HepG2 (cell line): ENCODE measurements at regions not wholly inside any gene's neighbourhood (a gene's known extent, or its start where the extent isn't known, plus 50 kb on each side); places are given as distances from the start of the nearest gene placed in this dataset.

Experiments
- ATAC-seq: fragments of 200-7000 bp; cut with Tn5 transposase; 3 replicates; pipeline ENCODE4 v1.9.1; 2020; ENCODE audit warnings: mild to moderate bottlenecking, moderate library complexity
- BruUV-seq: library from RNA; stranded (reverse); fragments of 400-500 nt; replicated peaks from 2 replicates; lab custom pipeline; 2021; lab: Mats Ljungman, UMichigan
- CTCF ChIA-PET: fragments of 300-600 bp; formaldehyde crosslinking; extraction: SDS; loops from one replicate; lab custom pipeline; 2021; ENCODE audit warnings: low total read pairs, inconsistent platforms, low intra/inter-chr PET ratio; lab: Yijun Ruan, JAX
- POLR2A ChIA-PET: fragments of 350-600 bp; sonication (Branson Sonifier 250); formaldehyde crosslinking; loops from one replicate; lab custom pipeline; 2020; ENCODE audit warnings: antibody characterized with exemption, inconsistent platforms; lab: Yijun Ruan, JAX
- DNase-seq: peaks from one replicate; pipeline ENCODE4 v3.0.0-alpha.2; 2015; ENCODE audit warnings: low spot score
- FAIRE-seq: peaks from 3 replicates; lab custom pipeline; 2011; peaks lifted over from hg19 to GRCh38; lab: Jason Lieb, UNC
- H2AFZ ChIP-seq: one replicate; pipeline ENCODE4 v1.6.1; 2011; ENCODE audit warnings: low read length, inconsistent platforms
- H3K27ac ChIP-seq: fragments of 300-600 bp; 3 replicates; pipeline ENCODE4 v1.8.0; 2011; ENCODE audit warnings: mixed run types, mild to moderate bottlenecking, mixed read lengths, low read length, inconsistent platforms; ENCODE audit not compliant: insufficient read depth; ENCODE audit errors: extremely low read length
- H3K27me3 ChIP-seq, 2 experiments: fragments of 200-600 bp in 1 of 2; 2 replicates in 1 of 2; 3 replicates in 1 of 2; pipeline versions ENCODE4 v1.6.0 to v1.8.0; 2011; ENCODE audit warnings: low read length in 2 of 2, mild to moderate bottlenecking in 2 of 2, moderate library complexity in 2 of 2, inconsistent platforms in 1 of 2; ENCODE audit not compliant: insufficient read depth in 2 of 2, control insufficient read depth in 1 of 2
- H3K36me3 ChIP-seq, 2 experiments: fragments of 200-600 bp in 1 of 2; replicated peaks in 1 of 2; 2 replicates in 1 of 2; 3 replicates in 1 of 2; pipeline versions ENCODE4 v1.5.1 to v1.8.0; 2011; ENCODE audit warnings: low read length in 2 of 2, inconsistent platforms in 1 of 2; ENCODE audit not compliant: insufficient read depth in 2 of 2, control insufficient read depth in 1 of 2
- H3K4me1 ChIP-seq: 2 replicates; pipeline ENCODE4 v1.5.1; 2012; ENCODE audit warnings: low read length, inconsistent platforms; ENCODE audit not compliant: insufficient read depth
- H3K4me2 ChIP-seq: 2 replicates; pipeline ENCODE4 v1.6.0; 2011; ENCODE audit warnings: low read depth, low read length, inconsistent platforms
- H3K4me3 ChIP-seq, 3 experiments: fragments of 200-600 bp in 1 of 3; sonication (generic), shearing (Covaris generic) in 1 of 3; replicated peaks in 1 of 3; 2 replicates each; pipeline ENCODE4 v1.5.1; 2011 to 2016; ENCODE audit warnings: low read length in 3 of 3, inconsistent platforms in 2 of 3, low read depth in 2 of 3, mild to moderate bottlenecking in 2 of 3, control low read depth in 1 of 3, mixed read lengths in 1 of 3; ENCODE audit not compliant: insufficient read depth in 1 of 3
- H3K79me2 ChIP-seq: one replicate; pipeline ENCODE4 v1.6.1; 2011; ENCODE audit warnings: low read length, inconsistent platforms; ENCODE audit not compliant: insufficient read depth
- H3K9ac ChIP-seq: 2 replicates; pipeline ENCODE4 v1.6.0; 2011; ENCODE audit warnings: mild to moderate bottlenecking, low read depth, low read length, inconsistent platforms; ENCODE audit not compliant: insufficient read depth
- H3K9me3 ChIP-seq: 2 replicates; pipeline ENCODE4 v1.5.1; 2012; ENCODE audit warnings: mild to moderate bottlenecking, low read length
- H4K20me1 ChIP-seq: 2 replicates; pipeline ENCODE4 v1.6.0; 2011; ENCODE audit warnings: inconsistent platforms, mild to moderate bottlenecking, low read length, moderate library complexity; ENCODE audit not compliant: insufficient read depth
- CCAR2 ChIP-seq: fragments of 200-400 bp; formaldehyde crosslinking; optimal IDR thresholded peaks from 2 replicates; pipeline ENCODE3; 2018; ENCODE audit warnings: low read depth, mild to moderate bottlenecking, low read length, moderate library complexity
- CENPT ChIP-seq: sonication (generic); formaldehyde crosslinking; IDR thresholded peaks from 2 replicates; pipeline ENCODE4 v1.8.0; 2022; ENCODE audit warnings: low read depth, mild to moderate bottlenecking, moderate library complexity, missing genetic modification reagents
- ELF4 ChIP-seq: sonication (generic); formaldehyde crosslinking; IDR thresholded peaks from 2 replicates; pipeline ENCODE4 v1.5.0; 2020; ENCODE audit warnings: missing genetic modification reagents, mild to moderate bottlenecking, moderate library complexity, borderline replicate concordance
- GATAD2A ChIP-seq: IDR thresholded peaks from 2 replicates; pipeline ENCODE4 v1.6.1; 2016
- HHEX ChIP-seq: IDR thresholded peaks from 2 replicates; pipeline ENCODE4 v1.6.1; 2016; ENCODE audit warnings: control low read depth
- ZNF253 ChIP-seq: sonication (generic); formaldehyde crosslinking; IDR thresholded peaks from 2 replicates; pipeline ENCODE4 v1.8.0; 2022; ENCODE audit warnings: mild to moderate bottlenecking, missing genetic modification reagents, borderline replicate concordance
- ZNF652 ChIP-seq: IDR thresholded peaks from 2 replicates; pipeline ENCODE4 v1.6.1; 2016; ENCODE audit warnings: low read depth, borderline replicate concordance
- ZNF660 ChIP-seq: sonication (generic); formaldehyde crosslinking; IDR thresholded peaks from 2 replicates; pipeline ENCODE4 v1.5.1; 2020; ENCODE audit warnings: mild to moderate bottlenecking, low read depth, missing genetic modification reagents, borderline replicate concordance
- WGBS: methylation state at CpG from one replicate; pipeline ENCODE4 v1.1.6; 2017; ENCODE audit warnings: low lambda C conversion rate; 5-methylcytosine and 5-hydroxymethylcytosine counted together
- in situ Hi-C: cut with HindIII; loops from 2 replicates; pipeline ENCODE4 v1.10.0; 2017; ENCODE audit warnings: low pct_unique_long_range_greater_than_20kb; ENCODE audit not compliant: extremely low pct_ligation_motif_present
- intact Hi-C: fragments of 100-400 bp; cut with micrococcal nuclease; formaldehyde crosslinking; loops from one replicate; pipeline ENCODE4 v1.10.0; 2022; ENCODE audit not compliant: unreplicated experiment
- TF ChIP-seq, protein P1 (sequence below): sonication (generic); formaldehyde crosslinking; IDR thresholded peaks from 2 replicates; pipeline ENCODE4 v1.4.0; 2020; ENCODE audit warnings: mild to moderate bottlenecking, missing genetic modification reagents
- TF ChIP-seq, protein P2 (sequence below): sonication (generic); formaldehyde crosslinking; IDR thresholded peaks from 2 replicates; pipeline ENCODE4 v1.4.0; 2020; ENCODE audit warnings: missing genetic modification reagents
- TF ChIP-seq, protein P3 (sequence below): sonication (generic); formaldehyde crosslinking; IDR thresholded peaks from 2 replicates; pipeline ENCODE4 v1.8.0; 2022; ENCODE audit warnings: low read depth, missing genetic modification reagents
- TF ChIP-seq, protein P4 (sequence below): sonication (generic); formaldehyde crosslinking; IDR thresholded peaks from 2 replicates; pipeline ENCODE4 v1.4.0; 2020; ENCODE audit warnings: missing genetic modification reagents

DNA sequence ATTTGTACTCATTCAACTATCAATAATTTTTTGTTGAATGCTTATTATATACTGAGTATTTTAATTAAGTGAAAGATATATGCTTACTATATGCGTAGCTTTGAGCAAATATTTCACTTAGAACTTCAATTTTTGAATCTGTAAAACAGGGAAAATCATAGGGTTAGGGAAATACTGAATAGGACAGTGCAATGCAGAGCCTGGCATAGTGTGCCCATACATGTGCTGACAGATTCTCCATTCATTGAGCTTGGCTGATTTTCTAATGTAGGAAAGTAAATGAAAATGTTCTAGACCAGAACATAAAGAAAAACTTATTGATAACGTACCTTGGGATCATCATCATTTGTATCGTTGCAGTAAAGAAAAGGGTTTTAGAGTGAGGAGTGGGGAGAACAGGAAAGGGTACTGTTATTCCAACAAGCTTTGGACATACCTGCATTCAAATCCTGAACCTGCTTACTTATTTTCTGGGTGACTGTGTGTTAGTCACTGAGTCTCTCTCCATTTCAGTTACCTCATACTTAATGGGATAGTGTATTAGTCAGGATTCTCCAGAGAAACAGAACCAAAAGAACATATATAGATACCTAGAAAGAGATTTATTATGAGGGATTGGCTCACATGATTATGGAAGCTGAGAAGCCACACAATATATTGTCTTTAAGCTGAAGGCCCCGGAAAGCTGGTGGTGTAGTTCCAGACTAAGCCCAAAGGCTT is 436.4 kb downstream of the ADAMTS20 start:
- ChIA-PET CTCF (no interaction called here), POLR2A (no interaction called here)
- no peaks in the 10 kb centered on the region for H3K36me3 ChIP-seq
- no peaks in the 10 kb centered on the region for H3K4me1 ChIP-seq
- no peak overlapping the region for H3K27ac ChIP-seq
- intact Hi-C loops (no loop called here), in situ Hi-C loops (no loop called here)
- H4K20me1 ChIP-seq, result no peaks in the 10 kb centered on the region
- DNase-seq (no peak), ATAC-seq (no peak), FAIRE-seq (no peak)
- under 1% methylated on average over 4 of the region's 4 CpGs for WGBS
- BruUV-seq, result no TSS peak
- no peak overlapping the region for H3K4me2 ChIP-seq
- no peaks in the 10 kb centered on the region for H3K9me3 ChIP-seq
- H3K79me2 ChIP-seq, result no peaks in the 10 kb centered on the region
- no peak overlapping the region for H2AFZ ChIP-seq
- H3K9ac ChIP-seq, result no peak overlapping the region
- no peak overlapping the region for H3K4me3 ChIP-seq
- no peaks in the 10 kb centered on the region for H3K27me3 ChIP-seq
- TF ChIP-seq, protein P1, sequence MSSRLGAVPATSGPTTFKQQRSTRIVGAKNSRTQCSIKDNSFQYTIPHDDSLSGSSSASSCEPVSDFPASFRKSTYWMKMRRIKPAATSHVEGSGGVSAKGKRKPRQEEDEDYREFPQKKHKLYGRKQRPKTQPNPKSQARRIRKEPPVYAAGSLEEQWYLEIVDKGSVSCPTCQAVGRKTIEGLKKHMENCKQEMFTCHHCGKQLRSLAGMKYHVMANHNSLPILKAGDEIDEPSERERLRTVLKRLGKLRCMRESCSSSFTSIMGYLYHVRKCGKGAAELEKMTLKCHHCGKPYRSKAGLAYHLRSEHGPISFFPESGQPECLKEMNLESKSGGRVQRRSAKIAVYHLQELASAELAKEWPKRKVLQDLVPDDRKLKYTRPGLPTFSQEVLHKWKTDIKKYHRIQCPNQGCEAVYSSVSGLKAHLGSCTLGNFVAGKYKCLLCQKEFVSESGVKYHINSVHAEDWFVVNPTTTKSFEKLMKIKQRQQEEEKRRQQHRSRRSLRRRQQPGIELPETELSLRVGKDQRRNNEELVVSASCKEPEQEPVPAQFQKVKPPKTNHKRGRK (CRISPR knock-in tag), result no peak
- TF ChIP-seq CENPT (CRISPR knock-in tag) (no peak), HHEX (no peak), ZNF253 (CRISPR knock-in tag) (no peak), ELF4 (CRISPR knock-in tag) (no peak), ZNF660 (CRISPR knock-in tag) (no peak), GATAD2A (CRISPR knock-in tag) (no peak), ZNF652 (no peak), CCAR2 (no peak)
- TF ChIP-seq, protein P2, sequence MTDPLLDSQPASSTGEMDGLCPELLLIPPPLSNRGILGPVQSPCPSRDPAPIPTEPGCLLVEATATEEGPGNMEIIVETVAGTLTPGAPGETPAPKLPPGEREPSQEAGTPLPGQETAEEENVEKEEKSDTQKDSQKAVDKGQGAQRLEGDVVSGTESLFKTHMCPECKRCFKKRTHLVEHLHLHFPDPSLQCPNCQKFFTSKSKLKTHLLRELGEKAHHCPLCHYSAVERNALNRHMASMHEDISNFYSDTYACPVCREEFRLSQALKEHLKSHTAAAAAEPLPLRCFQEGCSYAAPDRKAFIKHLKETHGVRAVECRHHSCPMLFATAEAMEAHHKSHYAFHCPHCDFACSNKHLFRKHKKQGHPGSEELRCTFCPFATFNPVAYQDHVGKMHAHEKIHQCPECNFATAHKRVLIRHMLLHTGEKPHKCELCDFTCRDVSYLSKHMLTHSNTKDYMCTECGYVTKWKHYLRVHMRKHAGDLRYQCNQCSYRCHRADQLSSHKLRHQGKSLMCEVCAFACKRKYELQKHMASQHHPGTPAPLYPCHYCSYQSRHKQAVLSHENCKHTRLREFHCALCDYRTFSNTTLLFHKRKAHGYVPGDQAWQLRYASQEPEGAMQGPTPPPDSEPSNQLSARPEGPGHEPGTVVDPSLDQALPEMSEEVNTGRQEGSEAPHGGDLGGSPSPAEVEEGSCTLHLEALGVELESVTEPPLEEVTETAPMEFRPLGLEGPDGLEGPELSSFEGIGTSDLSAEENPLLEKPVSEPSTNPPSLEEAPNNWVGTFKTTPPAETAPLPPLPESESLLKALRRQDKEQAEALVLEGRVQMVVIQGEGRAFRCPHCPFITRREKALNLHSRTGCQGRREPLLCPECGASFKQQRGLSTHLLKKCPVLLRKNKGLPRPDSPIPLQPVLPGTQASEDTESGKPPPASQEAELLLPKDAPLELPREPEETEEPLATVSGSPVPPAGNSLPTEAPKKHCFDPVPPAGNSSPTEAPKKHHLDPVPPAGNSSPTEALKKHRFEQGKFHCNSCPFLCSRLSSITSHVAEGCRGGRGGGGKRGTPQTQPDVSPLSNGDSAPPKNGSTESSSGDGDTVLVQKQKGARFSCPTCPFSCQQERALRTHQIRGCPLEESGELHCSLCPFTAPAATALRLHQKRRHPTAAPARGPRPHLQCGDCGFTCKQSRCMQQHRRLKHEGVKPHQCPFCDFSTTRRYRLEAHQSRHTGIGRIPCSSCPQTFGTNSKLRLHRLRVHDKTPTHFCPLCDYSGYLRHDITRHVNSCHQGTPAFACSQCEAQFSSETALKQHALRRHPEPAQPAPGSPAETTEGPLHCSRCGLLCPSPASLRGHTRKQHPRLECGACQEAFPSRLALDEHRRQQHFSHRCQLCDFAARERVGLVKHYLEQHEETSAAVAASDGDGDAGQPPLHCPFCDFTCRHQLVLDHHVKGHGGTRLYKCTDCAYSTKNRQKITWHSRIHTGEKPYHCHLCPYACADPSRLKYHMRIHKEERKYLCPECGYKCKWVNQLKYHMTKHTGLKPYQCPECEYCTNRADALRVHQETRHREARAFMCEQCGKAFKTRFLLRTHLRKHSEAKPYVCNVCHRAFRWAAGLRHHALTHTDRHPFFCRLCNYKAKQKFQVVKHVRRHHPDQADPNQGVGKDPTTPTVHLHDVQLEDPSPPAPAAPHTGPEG, result no peak
- TF ChIP-seq, protein P3, sequence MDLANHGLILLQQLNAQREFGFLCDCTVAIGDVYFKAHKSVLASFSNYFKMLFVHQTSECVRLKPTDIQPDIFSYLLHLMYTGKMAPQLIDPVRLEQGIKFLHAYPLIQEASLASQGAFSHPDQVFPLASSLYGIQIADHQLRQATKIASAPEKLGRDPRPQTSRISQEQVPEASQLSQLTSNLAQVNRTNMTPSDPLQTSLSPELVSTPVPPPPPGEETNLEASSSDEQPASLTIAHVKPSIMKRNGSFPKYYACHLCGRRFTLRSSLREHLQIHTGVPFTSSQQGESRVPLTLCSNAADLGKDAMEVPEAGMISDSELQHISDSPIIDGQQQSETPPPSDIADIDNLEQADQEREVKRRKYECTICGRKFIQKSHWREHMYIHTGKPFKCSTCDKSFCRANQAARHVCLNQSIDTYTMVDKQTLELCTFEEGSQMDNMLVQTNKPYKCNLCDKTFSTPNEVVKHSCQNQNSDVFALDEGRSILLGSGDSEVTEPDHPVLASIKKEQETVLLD (CRISPR knock-in tag), result no peak
- TF ChIP-seq, protein P4, sequence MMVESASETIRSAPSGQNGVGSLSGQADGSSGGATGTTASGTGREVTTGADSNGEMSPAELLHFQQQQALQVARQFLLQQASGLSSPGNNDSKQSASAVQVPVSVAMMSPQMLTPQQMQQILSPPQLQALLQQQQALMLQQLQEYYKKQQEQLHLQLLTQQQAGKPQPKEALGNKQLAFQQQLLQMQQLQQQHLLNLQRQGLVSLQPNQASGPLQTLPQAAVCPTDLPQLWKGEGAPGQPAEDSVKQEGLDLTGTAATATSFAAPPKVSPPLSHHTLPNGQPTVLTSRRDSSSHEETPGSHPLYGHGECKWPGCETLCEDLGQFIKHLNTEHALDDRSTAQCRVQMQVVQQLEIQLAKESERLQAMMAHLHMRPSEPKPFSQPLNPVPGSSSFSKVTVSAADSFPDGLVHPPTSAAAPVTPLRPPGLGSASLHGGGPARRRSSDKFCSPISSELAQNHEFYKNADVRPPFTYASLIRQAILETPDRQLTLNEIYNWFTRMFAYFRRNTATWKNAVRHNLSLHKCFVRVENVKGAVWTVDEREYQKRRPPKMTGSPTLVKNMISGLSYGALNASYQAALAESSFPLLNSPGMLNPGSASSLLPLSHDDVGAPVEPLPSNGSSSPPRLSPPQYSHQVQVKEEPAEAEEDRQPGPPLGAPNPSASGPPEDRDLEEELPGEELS, result no peak
